Spleen (tissue), 7 donors: ENCODE measurements at regions not wholly inside any gene's neighbourhood (a gene's known extent, or its start where the extent isn't known, plus 50 kb on each side); places are given as distances from the start of the nearest gene placed in this dataset.

ENCODE experiments used
- POLR2A ChIP-seq, 3 donors: fragments of 450-650 bp; IDR thresholded peaks; one replicate each; pipeline ENCODE4 v1.5.1; 2017; ENCODE audit warnings: antibody characterized with exemption in 3 of 3, mild to moderate bottlenecking in 1 of 3
- POLR2AphosphoS5 ChIP-seq, 3 donors: sonication (generic); formaldehyde crosslinking; IDR thresholded peaks; one replicate each; pipeline ENCODE4 v1.5.1; 2017; ENCODE audit warnings: antibody characterized with exemption in 3 of 3
- TF ChIP-seq, protein P1 (sequence below), 11 experiments: fragments of 200-600 bp in 7 of 11; fragments of 450-650 bp in 4 of 11; sonication (generic) in 4 of 11; IDR thresholded peaks in 8 of 11; conservative IDR thresholded peaks in 3 of 11; 1 replicate in 7 of 11; 2 replicates in 4 of 11; pipeline versions ENCODE4 v1.4.0 to v1.8.0; 2016 to 2021; ENCODE audit warnings: antibody characterized with exemption in 11 of 11, inconsistent platforms in 4 of 11, mild to moderate bottlenecking in 1 of 11
- donor health status: DM: no; HTN: no; CAD: no; lungs with moderate emphysema.
- donor health status: DM: no; HTN: no; CAD: no.
- donor health status: DM: no; HTN: no; CAD: no.

DNA sequence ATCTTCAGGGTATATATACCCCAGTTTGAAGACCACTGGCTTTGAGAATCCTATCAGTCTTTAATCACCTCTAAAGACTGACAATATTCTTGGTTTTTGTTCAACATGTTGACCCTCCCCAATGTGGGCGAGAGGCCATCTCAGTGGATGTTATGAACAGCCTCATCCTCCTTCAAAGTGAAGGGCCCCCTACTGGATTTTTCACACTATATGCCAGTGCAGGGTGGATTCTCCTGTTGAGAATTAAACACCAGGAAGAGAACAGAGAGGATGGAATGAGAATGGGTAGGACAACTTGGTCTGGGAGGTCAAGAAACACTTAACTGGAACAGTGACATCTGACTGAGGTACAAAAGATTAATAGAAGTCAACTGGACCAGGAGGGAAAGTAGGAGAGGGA lies 327.1 kb downstream of the MAFB start:
- no peak for TF ChIP-seq POLR2A (IDR thresholded peaks at IDR 0.05)
- TF ChIP-seq, protein P1, sequence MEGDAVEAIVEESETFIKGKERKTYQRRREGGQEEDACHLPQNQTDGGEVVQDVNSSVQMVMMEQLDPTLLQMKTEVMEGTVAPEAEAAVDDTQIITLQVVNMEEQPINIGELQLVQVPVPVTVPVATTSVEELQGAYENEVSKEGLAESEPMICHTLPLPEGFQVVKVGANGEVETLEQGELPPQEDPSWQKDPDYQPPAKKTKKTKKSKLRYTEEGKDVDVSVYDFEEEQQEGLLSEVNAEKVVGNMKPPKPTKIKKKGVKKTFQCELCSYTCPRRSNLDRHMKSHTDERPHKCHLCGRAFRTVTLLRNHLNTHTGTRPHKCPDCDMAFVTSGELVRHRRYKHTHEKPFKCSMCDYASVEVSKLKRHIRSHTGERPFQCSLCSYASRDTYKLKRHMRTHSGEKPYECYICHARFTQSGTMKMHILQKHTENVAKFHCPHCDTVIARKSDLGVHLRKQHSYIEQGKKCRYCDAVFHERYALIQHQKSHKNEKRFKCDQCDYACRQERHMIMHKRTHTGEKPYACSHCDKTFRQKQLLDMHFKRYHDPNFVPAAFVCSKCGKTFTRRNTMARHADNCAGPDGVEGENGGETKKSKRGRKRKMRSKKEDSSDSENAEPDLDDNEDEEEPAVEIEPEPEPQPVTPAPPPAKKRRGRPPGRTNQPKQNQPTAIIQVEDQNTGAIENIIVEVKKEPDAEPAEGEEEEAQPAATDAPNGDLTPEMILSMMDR (IDR thresholded peaks at IDR 0.05 in 8 of 11, conservative IDR thresholded peaks at IDR 0.05 in 3 of 11) = no peak
- no peak for TF ChIP-seq POLR2AphosphoS5 (IDR thresholded peaks at IDR 0.05)
